ENCODE measurements at regions not wholly inside any gene's neighbourhood (a gene's known extent, or its start where the extent isn't known, plus 50 kb on each side); places are given as distances from the start of the nearest gene placed in this dataset.

DNA sequence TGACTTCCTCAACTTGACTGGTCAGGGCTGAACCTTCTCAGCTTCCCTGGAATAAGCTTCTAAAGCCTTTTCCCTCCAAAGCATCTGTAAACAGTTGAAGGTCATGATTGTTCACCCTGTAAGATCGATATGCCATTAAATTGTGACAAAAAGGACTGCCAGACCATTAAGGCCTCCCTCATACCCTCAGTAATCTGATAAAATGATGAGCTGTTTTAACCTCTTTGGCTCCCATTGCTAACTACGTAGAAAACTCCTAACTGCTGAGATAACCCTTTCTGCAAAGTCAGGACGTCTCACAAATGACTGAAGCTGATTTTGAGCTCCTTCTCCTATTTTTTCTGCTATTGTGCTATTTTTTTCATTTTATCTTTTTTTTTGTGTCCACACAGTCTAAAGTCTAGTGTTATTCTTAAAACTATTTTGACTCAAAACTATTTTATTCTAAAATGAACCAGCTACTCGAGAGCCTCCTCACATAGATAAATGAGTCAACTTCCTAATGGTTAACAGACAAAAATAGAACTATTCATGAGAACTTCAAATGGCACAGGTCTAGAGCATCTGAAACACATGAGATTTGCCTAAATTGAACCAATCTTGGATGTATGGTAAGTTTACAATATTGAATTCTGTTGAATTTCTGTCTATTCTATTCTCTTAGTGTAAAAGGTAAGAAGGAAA is 395.6 kb upstream of the TLE4 start:
- Histone ChIP-seq H3K9me3 (ENCODE audit: low read length) (no peaks in the 10 kb centered on the region), H3K4me3 (ENCODE audit: low read depth in 1 of 2, low read length in 2 of 2) (no peak overlapping the region), H3K4me1 (ENCODE audit: insufficient read depth, low read length) (no peaks in the 10 kb centered on the region), H3K27ac (ENCODE audit: low read depth, low read length) (no peak overlapping the region), H3K36me3 (ENCODE audit: insufficient read depth, low read length) (no peaks in the 10 kb centered on the region), H3K27me3 (ENCODE audit: control insufficient read depth in 1 of 2, insufficient read depth in 2 of 2, low read length in 2 of 2) (no peaks in the 10 kb centered on the region), H3K9ac (ENCODE audit: low read length) (no peak overlapping the region)

- H3K9ac ChIP-seq (ENCODE audit: low read length), result no peak overlapping the region
- no peaks in the 10 kb centered on the region for H3K9me3 ChIP-seq (ENCODE audit: low read length)
- no peaks in the 10 kb centered on the region for H3K4me1 ChIP-seq (ENCODE audit: insufficient read depth, low read length)
- H3K36me3 ChIP-seq (ENCODE audit: insufficient read depth, low read length), result no peaks in the 10 kb centered on the region
- H3K4me3 ChIP-seq (ENCODE audit: low read depth in 1 of 2, low read length in 2 of 2), result no peak overlapping the region
- no peak overlapping the region for H3K27ac ChIP-seq (ENCODE audit: low read depth, low read length)
- no peaks in the 10 kb centered on the region for H3K27me3 ChIP-seq (ENCODE audit: control insufficient read depth in 1 of 2, insufficient read depth in 2 of 2, low read length in 2 of 2)
Observed at GRCh38 chr9:79184831-79185230, 386.9 kb upstream of the TLE4 start.

DNA sequence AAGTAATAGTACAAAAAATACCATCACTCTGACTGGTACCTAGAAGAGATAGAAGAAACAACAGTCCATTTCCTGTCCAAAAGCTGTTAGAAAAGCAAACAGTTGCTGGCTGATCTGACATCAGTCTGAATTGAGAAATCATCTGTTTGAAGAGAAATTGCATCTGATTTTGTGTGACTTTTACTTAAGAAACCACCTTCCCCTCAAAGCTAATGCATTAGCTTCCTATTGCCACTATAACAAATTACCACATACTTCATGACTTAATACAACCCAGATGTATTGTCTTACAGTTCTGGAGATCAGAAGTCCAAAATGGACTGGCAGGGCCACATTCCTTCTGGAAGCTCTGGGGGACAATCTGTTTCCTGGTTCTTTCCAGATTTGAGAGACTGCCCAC is 385.9 kb upstream of the TLE4 start:
- no peak overlapping the region for H3K4me3 ChIP-seq (ENCODE audit: low read depth in 1 of 2, low read length in 2 of 2)
- no peaks in the 10 kb centered on the region for H3K9me3 ChIP-seq (ENCODE audit: low read length)
- H3K36me3 ChIP-seq (ENCODE audit: insufficient read depth, low read length), result no peaks in the 10 kb centered on the region
- no peak overlapping the region for H3K27ac ChIP-seq (ENCODE audit: low read depth, low read length)
- no peaks in the 10 kb centered on the region for H3K4me1 ChIP-seq (ENCODE audit: insufficient read depth, low read length)
- no peak overlapping the region for H3K9ac ChIP-seq (ENCODE audit: low read length)
- H3K27me3 ChIP-seq (ENCODE audit: control insufficient read depth in 1 of 2, insufficient read depth in 2 of 2, low read length in 2 of 2), result no peaks in the 10 kb centered on the region

- Histone ChIP-seq H3K27ac (ENCODE audit: low read depth, low read length) (no peak overlapping the region), H3K36me3 (ENCODE audit: insufficient read depth, low read length) (no peaks in the 10 kb centered on the region), H3K27me3 (ENCODE audit: control insufficient read depth in 1 of 2, insufficient read depth in 2 of 2, low read length in 2 of 2) (no peaks in the 10 kb centered on the region), H3K4me1 (ENCODE audit: insufficient read depth, low read length) (no peaks in the 10 kb centered on the region), H3K4me3 (ENCODE audit: low read depth in 1 of 2, low read length in 2 of 2) (no peak overlapping the region), H3K9ac (ENCODE audit: low read length) (no peak overlapping the region), H3K9me3 (ENCODE audit: low read length) (no peaks in the 10 kb centered on the region)
Observed at GRCh38 chr9:79189511-79189924, 382.2 kb upstream of the TLE4 start.

- Histone ChIP-seq H3K9ac (ENCODE audit: low read length) (no peak overlapping the region), H3K27ac (ENCODE audit: low read depth, low read length) (no peak overlapping the region), H3K4me3 (ENCODE audit: low read depth in 1 of 2, low read length in 2 of 2) (no peak overlapping the region), H3K9me3 (ENCODE audit: low read length) (no peaks in the 10 kb centered on the region), H3K27me3 (ENCODE audit: control insufficient read depth in 1 of 2, insufficient read depth in 2 of 2, low read length in 2 of 2) (no peaks in the 10 kb centered on the region), H3K36me3 (ENCODE audit: insufficient read depth, low read length) (no peaks in the 10 kb centered on the region), H3K4me1 (ENCODE audit: insufficient read depth, low read length) (no peaks in the 10 kb centered on the region)
Observed at GRCh38 chr9:79193001-79193400, 378.8 kb upstream of the TLE4 start.

GRCh38 chr9:79193501-79194223 is 378.1 kb upstream of the TLE4 start:
- no peak overlapping the region for H3K27ac ChIP-seq (ENCODE audit: low read depth, low read length)
- H3K27me3 ChIP-seq (ENCODE audit: control insufficient read depth in 1 of 2, insufficient read depth in 2 of 2, low read length in 2 of 2), result no peaks in the 10 kb centered on the region
- no peaks in the 10 kb centered on the region for H3K4me1 ChIP-seq (ENCODE audit: insufficient read depth, low read length)
- H3K9me3 ChIP-seq (ENCODE audit: low read length), result no peaks in the 10 kb centered on the region
- no peak overlapping the region for H3K4me3 ChIP-seq (ENCODE audit: low read depth in 1 of 2, low read length in 2 of 2)
- H3K36me3 ChIP-seq (ENCODE audit: insufficient read depth, low read length), result no peaks in the 10 kb centered on the region
- H3K9ac ChIP-seq (ENCODE audit: low read length), result no peak overlapping the region

DNA sequence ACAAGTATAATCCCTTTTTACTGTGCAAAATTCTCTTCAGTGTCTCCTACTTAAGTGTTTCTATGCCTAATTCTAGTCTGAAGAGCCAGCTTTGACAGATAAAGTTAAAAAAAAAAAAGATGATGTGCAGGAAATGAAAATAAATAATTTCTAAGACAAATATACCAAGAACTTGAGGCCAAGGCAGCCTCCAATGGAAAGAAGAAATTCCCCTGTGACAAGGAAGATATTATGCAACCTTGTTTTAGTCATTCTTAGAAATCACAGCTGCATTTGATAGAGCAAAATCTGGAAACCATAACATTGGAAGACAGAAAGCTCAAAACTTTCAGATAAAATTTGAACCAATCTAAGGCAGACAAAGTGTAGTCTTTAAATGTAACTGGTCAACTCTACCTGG is 375.9 kb upstream of the TLE4 start:
- no peaks in the 10 kb centered on the region for H3K27me3 ChIP-seq (ENCODE audit: control insufficient read depth in 1 of 2, insufficient read depth in 2 of 2, low read length in 2 of 2)
- no peaks in the 10 kb centered on the region for H3K9me3 ChIP-seq (ENCODE audit: low read length)
- H3K4me1 ChIP-seq (ENCODE audit: insufficient read depth, low read length), result no peaks in the 10 kb centered on the region
- H3K27ac ChIP-seq (ENCODE audit: low read depth, low read length), result no peak overlapping the region
- no peak overlapping the region for H3K9ac ChIP-seq (ENCODE audit: low read length)
- no peaks in the 10 kb centered on the region for H3K36me3 ChIP-seq (ENCODE audit: insufficient read depth, low read length)
- H3K4me3 ChIP-seq (ENCODE audit: low read depth in 1 of 2, low read length in 2 of 2), result no peak overlapping the region

- Histone ChIP-seq H3K27ac (ENCODE audit: low read depth, low read length) (no peak overlapping the region), H3K27me3 (ENCODE audit: control insufficient read depth in 1 of 2, insufficient read depth in 2 of 2, low read length in 2 of 2) (no peaks in the 10 kb centered on the region), H3K4me1 (ENCODE audit: insufficient read depth, low read length) (no peaks in the 10 kb centered on the region), H3K9ac (ENCODE audit: low read length) (no peak overlapping the region), H3K4me3 (ENCODE audit: low read depth in 1 of 2, low read length in 2 of 2) (no peak overlapping the region), H3K36me3 (ENCODE audit: insufficient read depth, low read length) (no peaks in the 10 kb centered on the region), H3K9me3 (ENCODE audit: low read length) (no peaks in the 10 kb centered on the region)
Observed at GRCh38 chr9:79196606-79197005, 375.2 kb upstream of the TLE4 start.

DNA sequence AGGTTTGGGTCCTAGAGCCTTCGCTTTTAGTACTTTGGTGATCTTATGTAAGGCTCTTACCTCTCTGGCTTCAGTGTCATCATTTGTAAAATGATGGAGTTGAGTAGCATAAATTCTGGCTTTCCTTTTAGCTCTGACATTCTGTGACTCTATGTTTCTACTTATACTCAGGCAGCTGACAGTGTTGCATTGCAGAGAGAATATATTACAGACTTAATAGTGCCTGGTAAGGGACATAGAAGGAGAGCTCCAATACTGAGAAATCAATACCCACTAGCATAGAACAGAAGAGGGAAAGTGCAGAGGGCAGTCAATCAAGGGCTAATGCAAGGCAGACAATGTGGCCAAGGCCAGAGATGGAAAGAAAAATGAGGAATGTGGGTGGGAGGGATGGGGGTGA is 371.4 kb upstream of the TLE4 start:
- Histone ChIP-seq H3K4me1 (ENCODE audit: insufficient read depth, low read length) (no peaks in the 10 kb centered on the region), H3K36me3 (ENCODE audit: insufficient read depth, low read length) (no peaks in the 10 kb centered on the region), H3K9me3 (ENCODE audit: low read length) (no peaks in the 10 kb centered on the region), H3K27ac (ENCODE audit: low read depth, low read length) (no peak overlapping the region), H3K27me3 (ENCODE audit: control insufficient read depth in 1 of 2, insufficient read depth in 2 of 2, low read length in 2 of 2) (no peaks in the 10 kb centered on the region), H3K9ac (ENCODE audit: low read length) (no peak overlapping the region), H3K4me3 (ENCODE audit: low read depth in 1 of 2, low read length in 2 of 2) (no peak overlapping the region)

GRCh38 chr9:79201636-79202035 is 370.1 kb upstream of the TLE4 start:
- Histone ChIP-seq H3K9ac (ENCODE audit: low read length) (no peak overlapping the region), H3K9me3 (ENCODE audit: low read length) (no peaks in the 10 kb centered on the region), H3K27ac (ENCODE audit: low read depth, low read length) (no peak overlapping the region), H3K4me1 (ENCODE audit: insufficient read depth, low read length) (no peaks in the 10 kb centered on the region), H3K4me3 (ENCODE audit: low read depth in 1 of 2, low read length in 2 of 2) (no peak overlapping the region), H3K27me3 (ENCODE audit: control insufficient read depth in 1 of 2, insufficient read depth in 2 of 2, low read length in 2 of 2) (no peaks in the 10 kb centered on the region), H3K36me3 (ENCODE audit: insufficient read depth, low read length) (no peaks in the 10 kb centered on the region)

GRCh38 chr9:79208791-79209396 is 362.9 kb upstream of the TLE4 start:
- Histone ChIP-seq H3K9me3 (ENCODE audit: low read length) (no peaks in the 10 kb centered on the region), H3K4me3 (ENCODE audit: low read depth in 1 of 2, low read length in 2 of 2) (no peak overlapping the region), H3K27ac (ENCODE audit: low read depth, low read length) (no peak overlapping the region), H3K4me1 (ENCODE audit: insufficient read depth, low read length) (no peaks in the 10 kb centered on the region), H3K9ac (ENCODE audit: low read length) (no peak overlapping the region), H3K27me3 (ENCODE audit: control insufficient read depth in 1 of 2, insufficient read depth in 2 of 2, low read length in 2 of 2) (no peaks in the 10 kb centered on the region), H3K36me3 (ENCODE audit: insufficient read depth, low read length) (no peaks in the 10 kb centered on the region)
